Epithelial cell of esophagus (primary cell): ENCODE measurements at regions not wholly inside any gene's neighbourhood (a gene's known extent, or its start where the extent isn't known, plus 50 kb on each side); places are given as distances from the start of the nearest gene placed in this dataset.
A peak's percentile ranks its signal among the peaks of the same experiment; 100 is the strongest.

Source experiments
- DNase-seq: peaks from one replicate; pipeline ENCODE4 v3.0.0; 2010; ENCODE audit warnings: low read depth
- H3K4me3 ChIP-seq: 2 replicates; pipeline ENCODE4 v1.5.1; 2011; ENCODE audit warnings: mild to moderate bottlenecking, low read length, control low read depth
- TF ChIP-seq, protein P1 (sequence below): IDR thresholded peaks from 2 replicates; pipeline ENCODE4 v1.5.1; 2011; ENCODE audit warnings: low read depth, mild to moderate bottlenecking, low read length, control low read depth, inconsistent platforms; ENCODE audit not compliant: insufficient read depth; ENCODE audit errors: missing control alignments

DNA sequence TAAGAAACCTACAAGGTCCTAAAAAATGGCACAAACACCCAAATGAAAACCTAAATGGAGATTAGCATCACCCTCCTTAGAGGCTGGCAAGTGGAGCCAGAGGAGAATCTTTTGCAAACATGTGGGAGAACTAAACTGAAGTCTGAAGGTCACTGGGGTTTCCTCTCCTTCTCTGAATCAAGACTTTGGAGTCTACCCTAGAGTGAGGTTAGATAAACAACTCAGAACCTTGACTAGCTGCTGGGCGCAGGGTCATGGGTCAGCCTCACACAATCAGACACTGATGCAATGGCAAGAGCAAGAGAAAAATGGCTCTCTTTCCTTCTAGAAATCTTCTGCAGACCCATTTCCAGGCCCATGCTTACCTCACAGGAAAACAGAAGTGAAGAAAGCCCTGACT, 165.8 kb downstream of the KCTD12 start:
- H3K4me3 ChIP-seq = no peak overlapping the region
- TF ChIP-seq, protein P1, sequence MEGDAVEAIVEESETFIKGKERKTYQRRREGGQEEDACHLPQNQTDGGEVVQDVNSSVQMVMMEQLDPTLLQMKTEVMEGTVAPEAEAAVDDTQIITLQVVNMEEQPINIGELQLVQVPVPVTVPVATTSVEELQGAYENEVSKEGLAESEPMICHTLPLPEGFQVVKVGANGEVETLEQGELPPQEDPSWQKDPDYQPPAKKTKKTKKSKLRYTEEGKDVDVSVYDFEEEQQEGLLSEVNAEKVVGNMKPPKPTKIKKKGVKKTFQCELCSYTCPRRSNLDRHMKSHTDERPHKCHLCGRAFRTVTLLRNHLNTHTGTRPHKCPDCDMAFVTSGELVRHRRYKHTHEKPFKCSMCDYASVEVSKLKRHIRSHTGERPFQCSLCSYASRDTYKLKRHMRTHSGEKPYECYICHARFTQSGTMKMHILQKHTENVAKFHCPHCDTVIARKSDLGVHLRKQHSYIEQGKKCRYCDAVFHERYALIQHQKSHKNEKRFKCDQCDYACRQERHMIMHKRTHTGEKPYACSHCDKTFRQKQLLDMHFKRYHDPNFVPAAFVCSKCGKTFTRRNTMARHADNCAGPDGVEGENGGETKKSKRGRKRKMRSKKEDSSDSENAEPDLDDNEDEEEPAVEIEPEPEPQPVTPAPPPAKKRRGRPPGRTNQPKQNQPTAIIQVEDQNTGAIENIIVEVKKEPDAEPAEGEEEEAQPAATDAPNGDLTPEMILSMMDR = no peak
- no peak for DNase-seq

DNA sequence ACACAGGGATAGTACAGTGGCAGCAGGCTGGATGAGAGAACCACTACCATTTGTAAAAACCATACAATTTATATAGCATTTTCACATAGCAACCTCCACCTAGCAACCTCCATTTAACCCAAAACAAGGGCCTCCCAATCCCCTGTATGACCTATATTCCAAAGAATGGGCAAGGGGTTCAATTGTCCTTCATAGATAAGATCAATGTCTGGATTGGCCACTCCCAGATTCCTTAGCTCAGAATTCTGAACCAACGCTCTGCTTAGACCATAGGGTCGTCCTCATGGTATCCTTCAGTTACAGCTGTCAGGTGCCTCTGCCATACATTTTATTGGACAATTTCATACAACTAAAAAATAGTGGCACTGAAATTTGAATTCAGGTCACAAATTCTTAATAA, 166.2 kb downstream of the KCTD12 start:
- no peak for DNase-seq
- TF ChIP-seq, protein P1 = no peak
- no peak overlapping the region for H3K4me3 ChIP-seq

- no peak overlapping the region for H3K4me3 ChIP-seq
- DNase-seq = peak; percentile 38
- TF ChIP-seq, protein P1 = no peak
These were observed 169.1 kb downstream of the KCTD12 start for GRCh38 chr13:76717092-76717491.

DNA sequence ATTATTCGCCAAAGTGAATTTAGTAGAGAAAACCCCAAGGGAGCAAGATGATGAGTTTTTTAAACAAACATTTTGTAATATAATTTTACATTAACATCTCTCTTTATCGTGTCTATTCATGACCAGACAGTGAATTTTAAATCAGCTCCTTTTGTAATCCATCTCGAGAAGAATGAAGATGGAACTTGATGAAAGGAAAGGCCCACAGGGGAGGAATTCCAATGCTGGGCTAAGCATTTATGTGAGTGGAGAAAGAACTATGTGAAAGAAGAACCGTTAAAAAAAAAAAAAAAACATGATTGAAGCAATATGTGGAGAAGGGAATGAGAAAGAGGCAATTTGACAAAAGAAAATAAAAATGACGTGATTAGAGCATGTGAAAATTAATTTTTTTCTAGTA, 170.6 kb downstream of the KCTD12 start:
- no peak for DNase-seq
- TF ChIP-seq, protein P1 = no peak
- H3K4me3 ChIP-seq = no peak overlapping the region

GRCh38 chr13:76715075-76715474, 171.1 kb downstream of the KCTD12 start:
- no peak overlapping the region for H3K4me3 ChIP-seq
- TF ChIP-seq, protein P1 = no peak
- DNase-seq = no peak

DNA sequence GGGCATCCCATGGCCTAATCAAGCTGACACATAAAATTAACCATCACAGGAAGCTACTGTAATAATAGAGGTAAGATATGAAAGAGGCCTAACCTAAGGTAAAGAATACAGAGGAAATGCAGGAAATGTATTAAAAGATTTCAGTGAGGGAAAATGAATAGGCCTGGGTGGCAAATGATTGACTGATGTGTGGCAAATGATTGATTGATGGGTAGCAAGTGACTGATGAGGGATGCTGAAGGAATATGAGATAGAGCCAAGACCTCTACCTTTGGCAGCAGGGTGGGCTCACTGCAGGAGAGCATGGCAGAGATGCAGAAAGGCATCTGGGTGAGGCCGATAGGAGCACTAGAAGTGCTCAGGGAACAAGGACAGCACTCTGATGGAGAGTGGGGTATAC, 172.9 kb downstream of the KCTD12 start:
- DNase-seq = no peak
- TF ChIP-seq, protein P1 = no peak
- no peak overlapping the region for H3K4me3 ChIP-seq

DNA sequence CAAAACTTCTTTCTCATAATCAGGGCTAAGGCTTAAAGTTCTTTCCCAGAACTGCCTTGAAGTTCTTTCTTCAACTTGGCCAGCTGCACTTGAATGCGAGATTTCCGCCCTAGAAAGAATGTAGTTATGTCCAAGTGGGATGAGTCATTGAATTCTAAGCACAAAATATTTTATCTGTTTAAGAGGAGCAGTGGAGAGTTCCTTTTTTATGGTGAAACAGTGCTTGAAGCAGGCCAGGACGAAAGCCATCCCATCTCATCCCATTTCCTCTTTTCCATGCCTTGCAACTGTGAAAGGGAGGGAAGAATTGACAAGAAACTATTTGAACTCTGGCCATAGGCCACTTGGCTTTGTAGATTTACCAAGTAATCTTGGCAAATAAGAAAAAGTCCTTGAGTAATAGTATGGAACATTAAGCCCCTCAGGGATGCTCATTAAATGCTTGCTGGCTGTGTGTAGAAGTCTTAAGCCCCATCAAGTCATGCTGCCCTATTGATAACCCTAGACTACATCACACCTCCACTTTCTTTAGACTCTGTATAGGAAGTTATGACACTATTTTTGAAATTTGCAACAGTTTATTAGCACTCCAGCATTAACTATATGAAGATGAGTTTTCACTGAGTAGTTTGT, 174.5 kb downstream of the KCTD12 start:
- TF ChIP-seq, protein P1 = no peak
- peak; percentile 70 for DNase-seq
- no peak overlapping the region for H3K4me3 ChIP-seq
